Neural cell (in vitro differentiated cells): ENCODE measurements at regions not wholly inside any gene's neighbourhood (a gene's known extent, or its start where the extent isn't known, plus 50 kb on each side); places are given as distances from the start of the nearest gene placed in this dataset.

Experiments
- H2AFZ ChIP-seq: fragments of 200-600, 300-800 bp; sonication (generic), shearing (Covaris generic); 2 replicates; pipeline ENCODE4 v1.6.0; 2014; ENCODE audit warnings: low read depth, mild to moderate bottlenecking, antibody characterized with exemption, low read length, moderate library complexity
- H3F3A ChIP-seq: fragments of 200-600 bp; shearing (Covaris generic); 2 replicates; pipeline ENCODE4 v1.6.1; 2016; ENCODE audit warnings: mild to moderate bottlenecking, moderate library complexity, mixed read lengths, antibody characterized with exemption, low read length; ENCODE audit not compliant: insufficient read depth, poor library complexity, severe bottlenecking
- H3K27ac ChIP-seq: fragments of 200-600, 300-800 bp; sonication (generic), shearing (Covaris generic); 2 replicates; pipeline ENCODE4 v1.5.1; 2014; ENCODE audit warnings: mild to moderate bottlenecking, low read length, moderate library complexity
- H3K27me3 ChIP-seq: fragments of 300-800, 200-600 bp; sonication (generic), shearing (Covaris generic); 2 replicates; pipeline ENCODE4 v1.6.0; 2014; ENCODE audit warnings: mild to moderate bottlenecking, low read depth, low read length, moderate library complexity; ENCODE audit not compliant: insufficient read depth
- H3K36me3 ChIP-seq: fragments of 300-800, 200-600 bp; sonication (generic), shearing (Covaris generic); 2 replicates; pipeline ENCODE4 v1.5.1; 2014; ENCODE audit warnings: mild to moderate bottlenecking, antibody characterized with exemption, low read length, moderate library complexity; ENCODE audit not compliant: insufficient read depth
- H3K4me2 ChIP-seq: fragments of 300-800, 200-600 bp; sonication (generic), shearing (Covaris generic); 2 replicates; pipeline ENCODE4 v1.6.0; 2014; ENCODE audit warnings: mild to moderate bottlenecking, low read length
- H3K4me3 ChIP-seq: fragments of 300-800, 200-600 bp; sonication (generic), shearing (Covaris generic); 2 replicates; pipeline ENCODE4 v1.5.1; 2014; ENCODE audit warnings: mild to moderate bottlenecking, low read length, moderate library complexity
- H3K79me2 ChIP-seq: fragments of 200-600 bp; shearing (Covaris generic); replicated peaks from 2 replicates; pipeline ENCODE4 v1.6.0; 2014; ENCODE audit warnings: mild to moderate bottlenecking, low read length, moderate library complexity; ENCODE audit not compliant: insufficient read depth
- H3K9ac ChIP-seq: fragments of 300-800, 200-600 bp; sonication (generic), shearing (Covaris generic); 2 replicates; pipeline ENCODE4 v1.6.1; 2016; ENCODE audit warnings: mild to moderate bottlenecking, low read length, mixed read lengths
- H3K9me2 ChIP-seq: fragments of 200-600 bp; shearing (Covaris generic); 2 replicates; pipeline ENCODE4 v1.6.1; 2016; ENCODE audit warnings: mild to moderate bottlenecking, low read length, mixed read lengths; ENCODE audit not compliant: insufficient read depth
- H3K9me3 ChIP-seq: fragments of 200-600, 300-800 bp; sonication (generic), shearing (Covaris generic); 2 replicates; pipeline ENCODE4 v1.6.1; 2016; ENCODE audit warnings: mild to moderate bottlenecking, mixed run types, low read length, moderate library complexity, mixed read lengths
- H4K20me1 ChIP-seq: fragments of 200-600 bp; shearing (Covaris generic); 2 replicates; pipeline ENCODE4 v1.6.1; 2016; ENCODE audit warnings: mild to moderate bottlenecking, mixed run types; ENCODE audit not compliant: insufficient read depth
- EP300 ChIP-seq: fragments of 450-650 bp; conservative IDR thresholded peaks from 2 replicates; pipeline ENCODE4 v1.6.1; 2014; ENCODE audit warnings: antibody characterized with exemption, mild to moderate bottlenecking, moderate library complexity; ENCODE audit not compliant: poor library complexity, severe bottlenecking
- EZH2 ChIP-seq: fragments of 200-600, 300-800 bp; shearing (Covaris generic), sonication (generic); IDR thresholded peaks from 2 replicates; pipeline ENCODE4 v1.6.1; 2014; ENCODE audit warnings: antibody characterized with exemption, low read length, borderline replicate concordance, mild to moderate bottlenecking; ENCODE audit not compliant: insufficient read depth, poor library complexity, severe bottlenecking
- MXI1 ChIP-seq: fragments of 450-650 bp; conservative IDR thresholded peaks from 2 replicates; pipeline ENCODE4 v1.6.1; 2014; ENCODE audit warnings: antibody characterized with exemption, mild to moderate bottlenecking; ENCODE audit not compliant: poor library complexity, severe bottlenecking
- POLR2AphosphoS5 ChIP-seq: IDR thresholded peaks from 2 replicates; pipeline ENCODE4 v1.6.1; 2012
- RAD21 ChIP-seq: fragments of 450-650 bp; conservative IDR thresholded peaks from 2 replicates; pipeline ENCODE4 v1.6.1; 2014; ENCODE audit warnings: antibody characterized with exemption, mild to moderate bottlenecking, moderate library complexity
- REST ChIP-seq: IDR thresholded peaks from 2 replicates; pipeline ENCODE4 v1.6.1; 2012; ENCODE audit warnings: borderline replicate concordance
- SMC3 ChIP-seq: fragments of 450-650 bp; conservative IDR thresholded peaks from 2 replicates; pipeline ENCODE4 v1.6.1; 2014; ENCODE audit warnings: antibody characterized with exemption, mild to moderate bottlenecking, moderate library complexity; ENCODE audit not compliant: poor library complexity
- TAF1 ChIP-seq: IDR thresholded peaks from 2 replicates; pipeline ENCODE4 v1.6.1; 2012; ENCODE audit warnings: low read depth
- TF ChIP-seq, protein P1 (sequence below): fragments of 450-650 bp; IDR thresholded peaks from 2 replicates; pipeline ENCODE4 v1.5.1; 2014; ENCODE audit warnings: antibody characterized with exemption, mild to moderate bottlenecking, moderate library complexity; ENCODE audit not compliant: poor library complexity, severe bottlenecking

DNA sequence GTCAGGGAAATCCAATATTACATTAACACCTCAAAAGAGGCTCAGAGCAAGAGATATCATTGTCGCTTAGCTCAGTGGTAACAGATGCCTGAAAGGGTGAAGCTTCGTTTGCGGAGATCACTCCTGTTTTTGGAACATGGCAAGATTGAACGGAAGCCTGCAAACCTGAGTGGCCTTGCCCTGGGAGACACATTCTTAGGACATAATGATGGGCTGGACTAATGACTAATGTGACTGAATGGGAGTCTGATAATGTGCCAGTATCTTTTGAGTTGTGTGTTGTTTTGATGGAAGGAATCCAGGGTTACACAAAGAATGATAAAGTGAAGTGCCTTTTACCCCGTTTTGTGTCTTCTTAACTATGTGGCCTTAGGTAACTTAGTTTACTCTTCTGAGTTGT lies 109.3 kb upstream of the IFNG-AS1 start:
- Histone ChIP-seq H3K9me3 (no peaks in the 10 kb centered on the region), H3K36me3 (no peaks in the 10 kb centered on the region), H2AFZ (no peak overlapping the region), H3K9me2 (no peaks in the 10 kb centered on the region), H3K4me2 (no peak overlapping the region), H3K27ac (no peak overlapping the region), H3K4me3 (no peak overlapping the region), H3K9ac (no peak overlapping the region), H4K20me1 (no peaks in the 10 kb centered on the region), H3K79me2 (no peaks in the 10 kb centered on the region), H3F3A (no peaks in the 10 kb centered on the region), H3K27me3 (no peaks in the 10 kb centered on the region)
- TF ChIP-seq EZH2, result no peak
- no peak for TF ChIP-seq SMC3
- TF ChIP-seq EP300, result no peak
- TF ChIP-seq, protein P1, sequence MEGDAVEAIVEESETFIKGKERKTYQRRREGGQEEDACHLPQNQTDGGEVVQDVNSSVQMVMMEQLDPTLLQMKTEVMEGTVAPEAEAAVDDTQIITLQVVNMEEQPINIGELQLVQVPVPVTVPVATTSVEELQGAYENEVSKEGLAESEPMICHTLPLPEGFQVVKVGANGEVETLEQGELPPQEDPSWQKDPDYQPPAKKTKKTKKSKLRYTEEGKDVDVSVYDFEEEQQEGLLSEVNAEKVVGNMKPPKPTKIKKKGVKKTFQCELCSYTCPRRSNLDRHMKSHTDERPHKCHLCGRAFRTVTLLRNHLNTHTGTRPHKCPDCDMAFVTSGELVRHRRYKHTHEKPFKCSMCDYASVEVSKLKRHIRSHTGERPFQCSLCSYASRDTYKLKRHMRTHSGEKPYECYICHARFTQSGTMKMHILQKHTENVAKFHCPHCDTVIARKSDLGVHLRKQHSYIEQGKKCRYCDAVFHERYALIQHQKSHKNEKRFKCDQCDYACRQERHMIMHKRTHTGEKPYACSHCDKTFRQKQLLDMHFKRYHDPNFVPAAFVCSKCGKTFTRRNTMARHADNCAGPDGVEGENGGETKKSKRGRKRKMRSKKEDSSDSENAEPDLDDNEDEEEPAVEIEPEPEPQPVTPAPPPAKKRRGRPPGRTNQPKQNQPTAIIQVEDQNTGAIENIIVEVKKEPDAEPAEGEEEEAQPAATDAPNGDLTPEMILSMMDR, result no peak
- no peak for TF ChIP-seq POLR2AphosphoS5
- TF ChIP-seq REST, result no peak
- no peak for TF ChIP-seq TAF1
- no peak for TF ChIP-seq MXI1
- TF ChIP-seq RAD21, result no peak

GRCh38 chr12:67881565-67881964 lies 107.7 kb upstream of the IFNG-AS1 start:
- Histone ChIP-seq H3F3A (no peaks in the 10 kb centered on the region), H3K4me3 (no peak overlapping the region), H3K9ac (no peak overlapping the region), H3K9me3 (no peaks in the 10 kb centered on the region), H3K9me2 (no peaks in the 10 kb centered on the region), H2AFZ (no peak overlapping the region), H3K79me2 (no peaks in the 10 kb centered on the region), H3K4me2 (no peak overlapping the region), H3K27me3 (no peaks in the 10 kb centered on the region), H4K20me1 (no peaks in the 10 kb centered on the region), H3K36me3 (no peaks in the 10 kb centered on the region), H3K27ac (no peak overlapping the region)
- no peak for TF ChIP-seq EZH2
- TF ChIP-seq, protein P1, result no peak
- no peak for TF ChIP-seq SMC3
- no peak for TF ChIP-seq EP300
- no peak for TF ChIP-seq REST
- no peak for TF ChIP-seq MXI1
- no peak for TF ChIP-seq RAD21
- TF ChIP-seq POLR2AphosphoS5, result no peak
- TF ChIP-seq TAF1, result no peak
